ENCODE measurements at regions not wholly inside any gene's neighbourhood (a gene's known extent, or its start where the extent isn't known, plus 50 kb on each side); places are given as distances from the start of the nearest gene placed in this dataset.
"Not testable (repeated sequence)": the region's sequence is repeated elsewhere in the genome, so short reads cannot be mapped to it uniquely, and the experiment has no call there.

DNA sequence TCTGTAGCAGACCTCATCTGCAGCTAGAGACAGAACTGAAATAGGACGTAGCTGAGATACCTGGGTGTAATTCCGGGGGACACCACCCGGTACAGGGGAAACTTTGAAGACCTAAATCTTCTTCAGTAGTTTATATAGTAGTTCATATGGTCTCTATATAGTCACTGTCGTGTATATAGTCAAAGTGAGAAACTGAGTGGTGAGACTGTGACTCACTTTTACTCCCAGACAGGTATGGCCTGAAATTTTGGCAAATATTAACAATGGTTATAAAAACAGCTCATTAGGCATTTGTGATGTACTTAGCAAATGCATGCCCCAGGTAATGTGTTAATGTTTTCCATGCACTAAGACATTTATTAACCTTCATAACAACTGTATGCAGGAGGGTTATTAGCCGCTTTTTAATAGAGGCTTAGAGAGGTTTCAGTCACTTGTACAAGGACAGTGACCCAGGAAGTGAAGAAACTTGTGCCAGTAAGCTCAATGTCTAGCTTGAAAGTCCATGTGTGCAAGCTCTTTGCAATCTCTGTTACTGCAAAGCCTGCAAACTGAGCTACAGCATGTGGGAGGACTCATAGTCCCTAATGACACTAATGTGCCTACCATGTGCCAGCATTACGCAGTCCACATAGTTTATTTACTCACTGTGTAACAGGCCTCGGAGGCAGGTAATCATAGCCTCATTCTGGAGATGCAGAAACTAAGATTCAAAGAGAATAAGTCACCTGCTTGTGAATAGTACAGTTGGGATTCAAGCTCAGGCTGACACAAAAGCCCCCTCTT, 165.4 kb upstream of the CHD6 start:
- DNase-seq (ENCODE audit: low spot score) = no peak

DNA sequence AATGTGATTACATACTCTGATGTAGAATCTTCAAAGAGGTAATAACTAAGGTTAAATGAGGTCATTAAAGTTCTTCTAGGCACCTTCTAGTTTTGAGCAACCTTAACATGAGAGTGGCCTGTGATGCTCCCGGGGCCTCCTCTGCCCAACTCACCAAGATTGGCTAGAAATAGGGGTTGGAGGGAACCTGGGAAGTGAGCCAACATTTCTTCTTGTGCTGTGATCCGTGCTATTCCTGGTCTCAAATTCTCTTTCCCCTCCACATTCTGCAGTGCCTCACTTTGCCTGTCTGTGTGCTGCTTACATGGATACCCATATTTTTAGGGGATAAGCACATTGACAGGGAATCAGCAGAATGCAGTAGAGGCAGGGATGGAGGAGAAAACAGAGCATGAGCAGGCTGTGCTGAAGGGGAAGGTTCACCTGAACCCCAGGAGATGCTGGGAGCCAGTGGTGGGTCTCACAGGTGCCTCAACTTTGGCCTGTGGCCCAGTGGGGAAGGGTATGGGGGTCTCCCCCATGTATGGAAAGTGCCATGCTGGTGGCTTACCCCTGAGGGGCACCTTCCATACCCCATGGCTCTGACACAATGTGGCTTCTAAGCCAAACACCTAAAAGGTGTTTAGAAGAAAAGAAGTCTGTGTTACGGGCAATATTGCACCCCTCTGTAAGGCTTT, 164.7 kb upstream of the CHD6 start:
- no peak for DNase-seq (ENCODE audit: low spot score)

DNA sequence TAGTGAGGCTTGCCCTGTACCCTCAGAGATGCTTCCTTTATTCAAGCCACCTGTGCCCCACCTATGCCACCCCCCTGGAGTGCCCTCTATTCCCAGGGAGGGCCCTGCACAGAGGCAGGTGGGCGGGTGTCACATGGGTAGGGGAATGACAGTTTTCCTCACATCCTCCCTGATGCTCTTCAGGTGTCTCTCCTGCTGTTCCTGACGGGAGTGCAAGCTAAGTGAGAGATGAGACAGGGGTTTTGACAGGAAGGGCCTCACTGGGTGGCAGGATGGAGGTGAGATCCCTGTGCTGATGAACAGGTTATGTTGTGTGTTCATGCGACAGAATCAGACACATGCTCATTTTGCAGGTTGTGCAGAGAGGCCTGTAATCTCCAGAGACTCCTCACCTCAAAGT, 164.1 kb upstream of the CHD6 start:
- DNase-seq (ENCODE audit: low spot score) = no peak

DNA sequence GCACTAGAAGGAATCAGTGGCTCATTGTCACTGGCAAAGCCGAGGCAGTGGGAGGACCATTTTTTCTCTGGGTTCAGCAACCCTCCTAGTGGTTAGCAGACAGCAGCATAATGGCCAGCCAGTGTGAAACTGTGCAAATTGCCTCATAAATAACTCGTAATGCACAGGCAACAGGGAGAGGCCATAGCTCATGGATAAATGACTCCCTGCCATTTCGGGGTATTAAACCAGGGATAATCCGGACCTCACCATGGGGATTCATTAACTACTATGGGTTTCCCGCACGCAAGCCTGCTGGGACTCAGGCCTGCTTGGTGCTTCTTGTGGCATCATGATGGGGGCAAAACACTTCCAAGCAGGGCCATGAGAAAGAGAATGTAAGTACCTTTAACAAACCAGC, 158.2 kb upstream of the CHD6 start:
- no peak for DNase-seq (ENCODE audit: low spot score)

DNA sequence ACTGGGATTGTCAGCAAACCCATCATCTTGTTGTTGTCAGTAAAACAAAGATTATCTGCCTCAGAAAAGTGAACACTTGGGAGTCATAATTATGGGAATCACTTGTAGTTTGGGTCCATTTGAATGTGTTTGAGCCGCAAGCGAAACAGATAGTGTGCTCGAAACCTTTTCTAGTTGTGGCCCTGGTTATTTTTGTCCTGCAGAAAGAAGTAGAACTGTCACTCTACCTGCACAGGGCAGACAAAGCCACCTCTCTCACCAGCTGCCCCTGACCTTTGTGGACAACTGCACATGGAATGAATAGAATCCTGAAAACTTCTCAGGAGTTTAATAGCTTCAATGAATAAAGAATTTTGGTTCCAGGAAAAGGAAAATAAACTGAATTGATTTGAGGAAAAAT, 156.1 kb upstream of the CHD6 start:
- no peak for DNase-seq (ENCODE audit: low spot score)

DNA sequence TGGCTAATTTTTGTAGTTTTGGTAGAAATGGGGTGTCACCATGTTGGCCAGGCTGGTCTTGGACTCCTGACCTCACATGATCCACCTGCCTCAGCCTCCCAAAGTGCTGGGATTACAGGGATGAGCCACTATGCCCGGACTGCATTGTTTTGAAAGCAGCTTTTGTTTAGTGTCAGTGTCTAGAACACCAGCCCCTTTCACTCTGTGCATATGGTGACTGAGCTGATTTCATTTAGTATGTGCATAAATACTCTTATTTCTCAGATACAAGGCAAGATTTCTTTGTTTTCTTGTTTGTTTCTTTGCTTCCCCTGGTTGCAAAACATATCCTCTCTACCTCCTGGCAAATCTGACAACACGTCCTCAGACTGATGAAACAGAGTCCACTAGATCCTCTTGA, 152.8 kb upstream of the CHD6 start:
- DNase-seq (ENCODE audit: low spot score) = no peak

DNA sequence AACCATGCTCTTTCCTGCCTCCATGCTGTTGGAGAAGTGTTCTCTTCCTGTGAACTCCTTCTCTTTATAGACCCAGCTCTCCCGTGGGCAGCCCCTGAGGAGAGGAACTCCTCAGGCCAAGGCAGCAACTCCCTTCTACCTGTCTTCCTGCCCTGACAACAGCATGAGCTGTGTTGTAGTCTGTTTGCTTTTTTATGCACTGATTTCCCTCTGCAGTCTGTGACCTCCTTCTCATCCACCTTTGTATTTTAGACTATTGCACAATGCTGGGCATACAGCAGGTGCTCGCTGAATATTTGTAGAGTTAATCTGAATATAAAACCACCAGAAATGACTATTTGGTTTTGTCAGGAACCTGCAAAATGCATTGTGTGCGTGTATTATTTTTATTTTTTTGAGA, 152.2 kb upstream of the CHD6 start:
- no peak for DNase-seq (ENCODE audit: low spot score)

DNA sequence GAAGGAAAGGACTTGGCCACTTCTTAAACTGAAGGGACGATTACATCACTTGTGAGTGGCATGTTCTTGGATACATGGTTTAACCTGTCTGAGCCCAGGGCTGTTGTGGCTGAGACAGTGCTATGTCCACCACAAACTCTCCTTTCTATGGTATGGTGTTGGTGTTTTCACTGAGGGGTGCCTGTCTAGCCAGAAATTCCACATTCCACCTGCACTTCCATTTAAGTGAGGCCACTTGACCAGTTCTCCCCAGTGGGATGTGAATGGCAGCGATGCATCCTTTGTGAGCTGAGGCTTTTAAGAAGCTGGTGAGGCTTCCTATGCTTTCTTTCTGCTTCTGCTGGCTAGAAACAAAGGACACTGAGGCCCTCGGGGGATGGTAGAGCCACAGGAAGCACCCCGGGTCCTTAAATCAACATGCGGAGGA, 151.4 kb upstream of the CHD6 start:
- no peak for DNase-seq (ENCODE audit: low spot score)

DNA sequence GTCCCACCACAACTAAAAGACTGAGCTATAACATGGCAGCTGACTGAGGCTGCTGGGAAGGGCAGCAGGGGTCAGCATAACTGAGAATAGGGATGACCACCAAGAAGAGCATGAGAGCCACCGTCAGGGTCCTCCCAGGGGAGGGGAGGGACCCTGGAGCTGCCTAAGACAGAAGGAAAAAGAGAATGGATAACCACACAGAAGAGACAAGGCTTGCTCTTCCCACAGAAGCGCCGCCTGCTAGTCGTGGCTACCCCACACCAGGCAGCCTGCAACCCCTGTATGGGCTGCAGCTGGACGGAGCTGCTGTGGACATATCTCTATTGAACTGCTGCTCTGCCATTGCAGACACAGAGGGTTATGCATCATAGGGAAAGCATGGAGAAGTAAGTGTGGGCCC, 132.0 kb upstream of the CHD6 start:
- no peak for DNase-seq (ENCODE audit: low spot score)

DNA sequence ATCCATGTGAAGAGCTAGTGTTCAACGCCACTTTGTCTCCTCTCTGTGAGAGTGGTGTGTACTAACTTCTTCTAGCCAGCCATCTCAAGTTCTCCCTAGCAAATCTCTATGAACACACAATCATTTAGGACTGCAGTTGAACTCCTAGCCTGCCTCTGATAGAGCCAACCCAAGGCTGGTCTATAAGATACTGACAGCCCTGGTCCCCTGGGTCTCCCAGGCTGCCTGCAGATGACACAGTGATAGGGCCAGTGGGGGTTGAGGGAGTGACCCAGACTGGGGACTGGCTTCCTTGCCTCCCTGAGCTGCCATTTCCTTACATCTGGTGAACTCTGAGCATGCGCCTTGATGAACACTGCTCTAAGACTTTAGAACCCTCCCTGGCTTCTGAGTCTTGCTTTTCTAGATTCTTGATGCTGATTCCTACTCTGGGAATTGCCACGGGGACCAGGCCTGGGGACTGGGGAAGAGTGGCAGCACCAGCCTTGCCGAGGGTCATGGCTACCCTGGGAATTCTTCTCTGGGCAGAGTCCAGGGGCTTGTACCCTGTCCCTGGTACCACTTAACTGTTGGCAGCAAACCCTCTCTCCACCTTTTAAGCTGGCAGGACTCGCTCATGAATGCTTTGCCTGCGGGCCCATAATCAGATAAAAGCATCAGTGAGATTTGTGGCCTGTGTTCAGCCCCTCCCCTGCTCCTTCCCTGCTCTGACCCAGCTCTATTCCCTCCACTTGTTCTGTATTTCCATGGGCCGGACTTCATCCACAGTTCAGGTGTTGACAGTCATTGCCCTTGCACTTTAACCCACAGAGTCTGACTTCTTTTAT, 130.8 kb upstream of the CHD6 start:
- no peak for DNase-seq (ENCODE audit: low spot score)

DNA sequence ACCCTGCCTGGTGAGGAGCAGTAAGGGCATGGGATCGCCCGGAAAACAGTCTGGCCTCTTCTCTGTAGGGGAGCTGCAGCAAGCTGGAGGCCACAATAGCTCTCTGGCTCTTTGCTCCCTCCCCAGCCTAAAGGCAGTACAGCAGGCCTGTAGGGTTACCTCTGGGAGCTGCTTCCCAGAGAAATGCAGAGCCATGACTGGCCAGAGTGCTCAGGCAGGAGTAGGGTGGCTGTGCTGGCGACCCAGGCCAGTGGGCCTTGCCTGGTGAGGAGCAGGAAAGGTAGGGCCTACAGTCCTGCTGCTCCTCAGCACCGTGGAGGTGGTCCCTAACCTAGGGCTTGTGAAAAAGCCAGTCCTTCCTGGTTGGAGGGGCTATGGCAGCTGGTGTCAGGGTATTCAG, 129.9 kb upstream of the CHD6 start:
- no peak for DNase-seq (ENCODE audit: low spot score)

DNA sequence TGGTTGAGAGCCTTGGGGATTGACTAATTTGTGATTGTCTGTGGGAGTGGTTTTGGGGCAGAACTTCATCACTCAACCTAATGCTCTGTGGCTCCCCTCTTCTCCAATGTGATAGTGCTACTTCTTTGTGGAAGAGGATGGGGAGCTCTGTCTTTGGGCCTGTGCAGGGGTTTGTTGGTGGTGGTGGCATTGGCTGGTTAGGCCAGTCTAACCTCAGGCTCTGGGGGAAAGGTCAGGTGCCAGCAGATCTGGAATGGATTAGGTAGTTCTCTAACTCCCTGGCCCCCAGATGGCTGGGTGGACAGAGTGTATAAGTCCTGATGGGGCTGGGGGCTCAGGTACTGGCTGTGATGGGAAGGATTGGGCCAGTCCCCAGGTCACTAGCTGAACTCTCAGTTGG, 129.0 kb upstream of the CHD6 start:
- no peak for DNase-seq (ENCODE audit: low spot score)

DNA sequence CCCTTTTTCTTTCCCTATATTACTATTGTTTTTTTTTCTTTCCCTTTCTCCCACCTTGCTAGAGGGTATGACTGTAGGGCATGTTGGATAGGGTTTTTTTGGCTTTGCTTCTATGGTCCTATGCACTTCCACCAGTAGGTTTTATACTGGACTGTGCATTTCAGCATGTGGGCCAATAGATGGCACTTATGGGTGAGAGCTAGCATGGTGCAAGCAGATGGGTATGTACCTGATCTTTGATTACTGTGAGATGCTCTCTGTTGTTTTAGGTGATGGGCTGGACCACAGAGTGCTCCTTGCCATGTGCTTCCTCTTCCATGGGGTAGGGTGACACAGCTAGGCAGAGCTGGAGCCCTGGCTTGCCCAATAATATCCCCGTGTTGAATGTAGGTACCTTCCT, 128.5 kb upstream of the CHD6 start:
- DNase-seq (ENCODE audit: low spot score) = no peak

DNA sequence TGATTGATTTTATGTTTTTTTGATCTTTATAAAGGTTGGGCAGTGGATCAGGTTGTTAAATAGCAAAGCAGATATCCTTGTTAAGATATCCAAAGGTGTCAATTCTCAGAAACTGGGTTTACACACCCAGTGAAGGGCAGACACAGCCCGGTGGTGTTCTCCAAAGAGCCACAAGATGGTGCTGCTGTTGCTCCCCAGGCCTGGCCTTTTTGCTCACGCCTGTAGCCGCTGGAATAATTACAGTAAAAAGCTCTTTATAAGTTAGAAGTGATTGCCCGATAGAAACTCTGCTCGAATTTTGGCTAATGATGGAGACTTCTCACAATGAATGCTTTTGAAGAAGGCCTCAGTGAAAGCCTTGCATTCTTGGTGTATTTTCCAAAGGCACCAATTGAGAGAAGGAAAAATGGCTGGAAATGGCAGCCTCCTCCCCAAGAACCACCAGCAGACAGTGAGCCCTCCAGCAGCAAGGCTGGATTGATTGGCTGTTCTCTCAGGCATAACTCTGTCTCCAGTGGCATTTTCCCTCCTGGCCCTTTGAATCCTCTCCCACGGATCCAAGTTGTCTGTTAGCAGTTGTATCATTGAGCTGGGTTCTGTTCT, 120.5 kb upstream of the CHD6 start:
- DNase-seq (ENCODE audit: low spot score) = peak; percentile 72

DNA sequence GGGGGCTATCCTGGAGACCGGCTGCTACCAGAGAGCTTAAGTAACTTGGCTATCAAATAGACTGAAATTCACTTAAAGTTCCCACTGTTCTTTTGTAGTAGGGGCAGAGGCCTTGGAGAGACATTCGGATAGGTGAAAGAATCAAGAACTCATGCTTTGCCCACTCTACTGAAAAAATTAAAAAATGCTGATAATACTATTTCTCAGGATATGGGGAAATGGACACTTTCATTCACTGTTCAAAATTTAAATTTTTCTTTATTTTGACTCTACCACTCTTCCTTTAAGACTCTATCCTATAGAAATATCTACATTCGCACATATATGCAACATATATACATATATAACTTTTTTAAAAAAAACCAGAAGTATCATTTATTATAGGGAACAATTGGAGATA, 117.8 kb upstream of the CHD6 start:
- no peak for DNase-seq (ENCODE audit: low spot score)

DNA sequence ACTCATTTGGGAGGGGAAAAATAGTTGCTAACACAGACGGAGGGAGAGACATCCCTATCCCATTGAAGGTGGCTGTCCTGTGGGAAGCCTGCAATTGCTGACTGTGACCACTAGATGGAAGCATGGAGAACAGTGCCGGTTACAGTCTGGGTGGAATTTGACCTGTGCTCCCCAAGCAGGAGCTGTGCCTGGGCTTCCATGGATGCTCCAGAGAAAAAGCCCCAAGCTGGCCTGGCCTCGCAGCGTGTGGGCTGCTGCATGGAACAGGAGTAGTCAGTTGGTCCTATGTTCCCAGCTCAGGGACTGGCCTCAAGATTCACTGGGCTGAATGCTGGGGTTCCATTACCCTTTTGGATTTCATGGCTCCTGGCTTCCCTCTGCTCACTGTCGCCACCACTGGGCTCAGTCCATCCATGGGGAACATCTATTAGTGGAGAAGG, 116.3 kb upstream of the CHD6 start:
- peak; percentile 66 for DNase-seq (ENCODE audit: low spot score)

DNA sequence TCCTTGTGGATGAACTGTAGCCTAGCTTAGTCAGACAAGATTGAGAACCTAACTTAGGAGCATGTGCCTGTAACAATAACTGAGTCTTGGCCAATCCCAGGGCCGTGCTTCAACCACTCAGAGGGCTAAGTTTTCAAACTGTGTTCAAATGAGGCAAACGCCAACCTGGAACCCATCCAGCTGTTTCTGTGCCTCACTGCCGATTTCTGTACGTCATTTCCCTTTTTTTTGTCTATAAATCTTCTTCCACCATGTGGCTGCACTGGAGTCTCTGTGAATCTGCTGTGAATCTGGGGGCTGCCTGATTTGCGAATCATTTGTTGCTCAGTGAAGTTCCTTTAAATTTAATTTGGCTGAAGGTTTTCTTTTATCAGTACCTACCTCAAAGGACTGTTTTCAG, 115.0 kb upstream of the CHD6 start:
- DNase-seq (ENCODE audit: low spot score) = no peak

DNA sequence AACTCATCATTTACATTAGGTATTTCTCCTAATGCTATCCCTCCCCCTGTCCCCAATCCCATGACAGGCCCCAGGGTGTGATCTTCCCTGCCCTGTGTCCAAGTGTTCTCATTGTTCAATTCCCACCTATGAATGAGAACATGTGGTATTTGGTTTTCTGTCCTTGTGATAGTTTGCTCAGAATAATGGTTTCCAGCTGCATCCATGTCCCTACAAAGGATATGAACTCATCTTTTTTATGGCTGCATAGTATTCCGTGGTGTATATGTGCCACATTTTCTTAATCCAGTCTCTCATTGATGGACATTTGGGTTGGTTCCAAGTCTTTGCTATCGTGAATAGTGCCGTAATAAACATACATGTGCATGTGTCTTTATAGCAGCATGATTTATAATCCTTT, 113.0 kb upstream of the CHD6 start:
- not testable (repeated sequence) for DNase-seq (ENCODE audit: low spot score)

DNA sequence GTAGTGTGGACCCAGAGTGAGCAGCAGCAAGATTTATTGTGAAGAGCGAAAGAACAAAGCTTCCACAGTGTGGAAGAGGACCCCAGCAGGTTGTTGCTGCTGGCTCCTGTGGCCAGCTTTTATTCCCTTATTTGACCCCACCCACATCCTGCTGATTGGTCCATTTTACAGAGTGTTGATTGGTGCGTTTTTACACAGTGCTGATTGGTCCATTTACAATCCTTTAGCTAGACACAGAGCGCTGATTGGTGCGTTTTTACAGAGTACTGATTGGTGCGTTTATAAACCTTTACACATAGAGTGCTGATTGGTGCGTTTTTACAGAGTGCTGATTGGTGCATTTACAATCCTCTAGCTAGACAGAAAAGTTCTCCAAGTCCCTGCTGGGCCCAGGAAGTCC, 109.5 kb upstream of the CHD6 start:
- not testable (repeated sequence) for DNase-seq (ENCODE audit: low spot score)

DNA sequence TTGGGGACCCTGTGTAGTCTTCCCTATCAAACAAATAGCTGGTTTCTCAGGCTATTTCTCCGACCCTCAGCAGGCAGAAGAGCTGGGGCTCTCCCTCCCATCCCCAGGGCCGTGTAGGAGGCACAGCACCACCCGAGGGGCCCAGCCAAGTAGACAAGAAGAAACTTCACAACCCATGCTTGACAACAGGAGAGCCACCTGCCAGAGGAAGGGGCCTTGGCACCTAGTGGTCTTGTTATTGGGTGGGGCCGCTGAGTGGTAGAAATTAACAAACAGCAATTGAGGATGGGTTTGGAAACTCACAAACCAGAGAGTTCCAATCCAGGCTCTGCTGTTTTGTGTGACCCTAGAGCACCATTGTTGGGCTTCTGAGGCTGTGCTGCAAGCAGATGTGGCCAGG, 108.5 kb upstream of the CHD6 start:
- DNase-seq (ENCODE audit: low spot score) = no peak

DNA sequence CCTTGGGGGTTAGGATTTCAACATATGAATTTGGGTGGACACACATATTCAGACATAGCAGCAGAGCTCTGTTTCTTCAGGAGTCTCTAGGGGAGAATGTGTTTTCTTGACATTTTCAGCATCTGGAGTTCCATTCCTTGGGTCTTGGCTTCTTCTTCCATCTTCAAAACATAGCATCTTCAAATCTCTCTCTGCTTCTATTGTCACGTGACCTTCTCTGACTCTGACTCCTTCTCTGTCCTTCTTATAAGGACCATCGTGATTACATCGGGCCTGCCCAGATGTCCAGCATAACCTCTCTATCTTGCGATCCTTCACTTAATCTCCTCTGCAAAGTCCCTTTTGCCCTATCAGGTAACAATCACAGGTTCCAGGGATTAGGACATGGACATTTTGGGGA, 101.0 kb upstream of the CHD6 start:
- DNase-seq (ENCODE audit: low spot score) = no peak

DNA sequence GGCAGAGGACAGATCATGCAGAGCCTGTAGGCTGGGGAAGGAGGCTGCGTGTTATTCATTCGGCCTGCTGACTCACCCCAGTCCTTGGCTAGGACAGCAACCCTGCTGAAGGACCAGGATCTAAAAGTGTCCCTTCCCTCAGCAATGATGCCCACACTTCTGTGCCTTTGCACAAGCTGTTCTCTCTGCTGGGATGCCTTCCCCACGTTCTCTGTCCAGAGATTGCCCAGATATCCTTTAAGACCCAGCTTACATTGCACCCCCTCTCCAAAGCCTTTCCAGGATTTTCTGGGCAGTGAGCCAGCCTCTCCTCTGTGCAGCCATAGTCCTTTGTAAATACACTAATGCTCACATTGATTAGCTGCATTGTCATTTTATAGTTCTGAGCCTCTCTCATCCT, 99.3 kb upstream of the CHD6 start:
- DNase-seq (ENCODE audit: low spot score) = no peak

DNA sequence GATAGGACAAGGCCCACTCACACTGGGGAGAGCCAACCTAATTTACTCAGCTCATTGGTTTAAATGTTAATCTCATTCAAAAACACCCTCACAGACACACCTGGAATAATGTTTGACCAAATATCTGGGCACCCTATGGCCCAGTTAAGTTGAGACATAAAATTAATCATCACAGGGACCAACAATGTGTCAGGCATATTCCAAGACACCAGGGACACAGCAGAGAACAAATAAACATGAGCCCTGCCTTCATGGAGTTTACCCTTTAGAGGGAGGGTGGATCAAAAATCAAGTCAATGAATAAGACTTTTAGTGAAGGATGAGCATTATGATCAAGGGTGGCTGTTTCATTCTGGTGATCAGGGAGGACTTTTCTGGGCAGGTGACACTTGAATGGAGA, 98.7 kb upstream of the CHD6 start:
- no peak for DNase-seq (ENCODE audit: low spot score)

Measured in ecto neural progenitor cell (in vitro differentiated cells).